Kidney epithelial cell (primary cell): ENCODE measurements at regions not wholly inside any gene's neighbourhood (a gene's known extent, or its start where the extent isn't known, plus 50 kb on each side); places are given as distances from the start of the nearest gene placed in this dataset.
A peak's percentile ranks its signal among the peaks of the same experiment; 100 is the strongest.

ENCODE experiments used
- DNase-seq: peaks from one replicate; pipeline ENCODE4 v3.0.0-alpha.2; 2010; ENCODE audit warnings: low read depth
- H3K27me3 ChIP-seq: 2 replicates; pipeline ENCODE4 v1.6.0; 2011; ENCODE audit warnings: low read length; ENCODE audit not compliant: control insufficient read depth, insufficient read depth
- H3K36me3 ChIP-seq: 2 replicates; pipeline ENCODE4 v1.5.1; 2011; ENCODE audit warnings: low read length; ENCODE audit not compliant: control insufficient read depth, insufficient read depth
- H3K4me3 ChIP-seq: 2 replicates; pipeline ENCODE4 v1.5.1; 2011; ENCODE audit warnings: low read depth, mild to moderate bottlenecking, control low read depth, low read length
- TF ChIP-seq, protein P1 (sequence below): IDR thresholded peaks from 2 replicates; pipeline ENCODE4 v1.5.1; 2011; ENCODE audit warnings: mild to moderate bottlenecking, moderate library complexity, low read length, control low read depth, inconsistent platforms; ENCODE audit not compliant: insufficient read depth, poor library complexity, severe bottlenecking

GRCh38 chr6:40312213-40313015, 274.8 kb downstream of the LRFN2 start:
- Histone ChIP-seq H3K27me3 (peaks cover 7% of the 10 kb centered on the region), H3K36me3 (no peaks in the 10 kb centered on the region), H3K4me3 (no peak overlapping the region)
- TF ChIP-seq, protein P1, sequence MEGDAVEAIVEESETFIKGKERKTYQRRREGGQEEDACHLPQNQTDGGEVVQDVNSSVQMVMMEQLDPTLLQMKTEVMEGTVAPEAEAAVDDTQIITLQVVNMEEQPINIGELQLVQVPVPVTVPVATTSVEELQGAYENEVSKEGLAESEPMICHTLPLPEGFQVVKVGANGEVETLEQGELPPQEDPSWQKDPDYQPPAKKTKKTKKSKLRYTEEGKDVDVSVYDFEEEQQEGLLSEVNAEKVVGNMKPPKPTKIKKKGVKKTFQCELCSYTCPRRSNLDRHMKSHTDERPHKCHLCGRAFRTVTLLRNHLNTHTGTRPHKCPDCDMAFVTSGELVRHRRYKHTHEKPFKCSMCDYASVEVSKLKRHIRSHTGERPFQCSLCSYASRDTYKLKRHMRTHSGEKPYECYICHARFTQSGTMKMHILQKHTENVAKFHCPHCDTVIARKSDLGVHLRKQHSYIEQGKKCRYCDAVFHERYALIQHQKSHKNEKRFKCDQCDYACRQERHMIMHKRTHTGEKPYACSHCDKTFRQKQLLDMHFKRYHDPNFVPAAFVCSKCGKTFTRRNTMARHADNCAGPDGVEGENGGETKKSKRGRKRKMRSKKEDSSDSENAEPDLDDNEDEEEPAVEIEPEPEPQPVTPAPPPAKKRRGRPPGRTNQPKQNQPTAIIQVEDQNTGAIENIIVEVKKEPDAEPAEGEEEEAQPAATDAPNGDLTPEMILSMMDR: no peak
- DNase-seq: no peak

GRCh38 chr6:40308533-40309306, 278.4 kb downstream of the LRFN2 start:
- no peak overlapping the region for H3K4me3 ChIP-seq
- DNase-seq: no peak
- TF ChIP-seq, protein P1: peak; percentile 75
- no peaks in the 10 kb centered on the region for H3K36me3 ChIP-seq
- H3K27me3 ChIP-seq: peaks cover 9% of the 10 kb centered on the region

DNA sequence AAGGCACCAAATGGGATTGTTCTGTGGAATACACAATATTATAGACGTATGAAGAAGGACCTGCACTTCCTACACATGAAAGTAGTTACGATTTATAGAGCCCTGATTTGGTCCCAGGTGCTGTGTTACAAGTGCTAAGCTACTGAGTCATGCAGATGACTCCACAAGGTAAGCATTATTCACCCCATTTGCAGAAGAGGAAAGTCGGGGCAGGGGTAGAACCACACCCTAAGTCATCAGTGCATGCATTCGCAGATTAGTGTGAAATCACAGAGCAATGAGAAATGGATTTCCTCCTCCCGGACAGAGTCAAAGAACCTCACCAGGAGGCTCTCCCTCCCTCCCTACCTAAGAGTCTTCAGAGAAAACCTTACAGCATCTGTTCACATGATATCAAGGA, 279.5 kb downstream of the LRFN2 start:
- Histone ChIP-seq H3K27me3 (peaks cover 9% of the 10 kb centered on the region), H3K36me3 (no peaks in the 10 kb centered on the region), H3K4me3 (no peak overlapping the region)
- TF ChIP-seq, protein P1: no peak
- no peak for DNase-seq

DNA sequence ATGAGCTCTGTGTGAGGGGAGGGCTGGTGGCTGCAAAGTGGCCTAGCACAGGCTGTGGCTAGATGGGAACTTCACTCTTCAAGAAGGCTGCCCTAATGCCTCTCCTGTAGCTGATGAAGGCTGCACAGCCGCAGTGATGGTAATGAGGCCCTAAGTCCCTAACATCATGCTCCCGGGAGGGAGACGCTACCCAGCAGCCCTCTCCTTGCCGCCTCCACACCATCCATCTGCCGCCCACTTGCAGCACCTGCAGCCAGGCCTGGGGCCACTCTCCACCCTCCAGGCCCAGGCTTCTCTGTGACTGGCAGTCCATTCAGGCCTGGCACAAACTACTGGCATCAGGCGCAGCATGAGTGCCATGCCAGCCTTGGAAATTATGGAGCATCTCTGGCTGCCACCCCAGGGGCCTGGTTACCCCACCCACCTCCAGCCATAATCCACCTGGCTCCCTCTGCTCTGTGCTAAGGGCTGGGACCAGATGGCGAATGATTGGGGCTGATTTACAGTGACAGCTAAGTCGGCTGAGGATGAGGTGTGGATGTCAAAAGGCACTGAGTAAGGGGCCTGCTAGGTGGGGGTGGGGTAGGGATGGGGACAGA, 284.2 kb downstream of the LRFN2 start:
- TF ChIP-seq, protein P1: no peak
- Histone ChIP-seq H3K27me3 (peaks cover 2% of the 10 kb centered on the region), H3K36me3 (no peaks in the 10 kb centered on the region), H3K4me3 (no peak overlapping the region)
- DNase-seq: no peak

DNA sequence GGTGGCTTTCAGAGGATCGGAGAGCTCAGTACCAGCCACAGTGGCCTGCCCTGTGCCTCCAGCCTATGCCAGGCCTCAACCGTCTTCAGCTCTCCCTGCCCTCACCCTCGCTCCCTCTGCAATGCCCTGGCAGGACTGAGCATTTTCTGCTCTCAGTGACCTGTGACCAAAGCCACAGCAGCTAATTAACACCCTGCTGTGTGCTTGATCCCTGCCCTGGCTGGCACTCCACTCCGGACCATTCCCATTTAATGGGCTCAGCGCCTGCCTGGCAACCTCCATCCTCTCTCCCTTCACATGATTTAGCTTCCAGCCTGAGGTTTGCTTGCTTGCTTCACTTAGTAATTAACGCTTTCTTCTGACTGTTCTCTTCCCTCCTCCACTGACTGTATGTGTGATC, 287.5 kb downstream of the LRFN2 start:
- no peak for DNase-seq
- Histone ChIP-seq H3K36me3 (no peaks in the 10 kb centered on the region), H3K4me3 (no peak overlapping the region), H3K27me3 (no peaks in the 10 kb centered on the region)
- TF ChIP-seq, protein P1: no peak
